AG20443 (cell line): ENCODE measurements at regions not wholly inside any gene's neighbourhood (a gene's known extent, or its start where the extent isn't known, plus 50 kb on each side); places are given as distances from the start of the nearest gene placed in this dataset.
"Not testable (repeated sequence)": the region's sequence is repeated elsewhere in the genome, so short reads cannot be mapped to it uniquely, and the experiment has no call there.

Experiments
- DNase-seq: peaks from one replicate; pipeline ENCODE4 v3.0.0; 2012; ENCODE audit warnings: low spot score, mixed read lengths

DNA sequence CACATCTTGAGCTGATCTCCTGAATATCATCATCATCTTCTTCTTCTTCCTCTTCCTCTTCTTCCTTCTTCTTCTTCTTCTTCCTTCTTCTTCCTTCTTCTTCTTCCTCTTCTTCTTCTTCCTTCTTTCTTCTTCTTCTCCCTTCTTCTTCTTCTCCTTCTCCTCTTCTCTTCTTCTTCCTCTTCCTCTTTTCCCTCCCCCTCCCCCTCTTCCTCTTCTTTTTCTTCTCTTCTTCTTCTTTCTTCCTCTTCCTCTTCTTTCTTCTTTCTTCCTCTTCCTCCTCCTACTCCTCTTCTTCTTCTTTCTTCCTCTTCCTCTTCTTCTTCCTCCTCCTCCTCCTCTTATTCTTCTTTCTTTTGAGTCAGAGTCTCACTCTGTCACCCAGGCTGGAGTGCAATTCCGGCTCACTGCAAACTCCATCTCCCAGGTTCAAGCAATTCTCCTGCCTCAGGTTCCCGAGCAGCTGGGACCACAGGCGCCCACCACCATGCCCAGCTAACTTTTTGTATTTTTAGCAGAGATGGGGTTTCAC lies 197.9 kb upstream of the NANOGP8 start:
- no peak for DNase-seq

DNA sequence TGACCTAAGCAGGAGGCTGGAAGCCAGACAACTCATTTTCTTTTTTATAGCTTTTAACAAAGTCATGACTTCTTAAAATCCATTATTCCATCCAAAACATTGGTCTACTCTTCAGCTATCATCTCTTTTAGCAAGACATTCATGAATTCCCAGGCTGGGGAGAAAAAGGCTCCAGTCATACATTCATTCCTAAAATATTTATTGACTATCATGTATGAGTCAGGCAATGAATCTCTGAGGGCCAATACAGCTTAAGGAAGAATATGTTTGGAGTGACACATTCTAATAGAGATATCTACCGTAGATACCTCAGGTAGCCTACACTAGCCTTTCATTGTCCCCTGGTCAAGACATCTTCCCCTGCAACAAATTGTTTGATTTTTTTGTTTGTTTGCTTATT lies 196.4 kb upstream of the NANOGP8 start:
- peak; percentile 43 for DNase-seq

DNA sequence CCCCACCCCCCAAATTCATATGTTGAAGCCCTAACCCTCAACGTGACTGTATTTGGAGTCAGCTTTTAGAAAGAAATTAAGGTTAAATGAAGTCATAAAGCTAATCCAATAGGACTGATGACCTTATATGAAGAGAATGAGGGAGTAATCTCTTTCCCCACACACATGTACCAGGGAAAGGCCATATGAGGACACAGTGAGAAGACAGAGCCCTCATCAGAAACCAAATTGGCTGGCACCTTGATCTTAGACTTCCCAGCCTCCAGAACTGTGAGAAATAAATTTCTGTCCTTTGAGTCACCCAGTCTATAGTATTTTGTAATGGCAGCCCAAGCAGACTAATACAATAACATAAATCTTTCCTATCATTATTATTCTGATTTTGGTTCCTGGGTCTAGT lies 194.7 kb upstream of the NANOGP8 start:
- no peak for DNase-seq

GRCh38 chr15:35271371-35272043 lies 186.4 kb upstream of the NANOGP8 start:
- DNase-seq: peak; percentile 25

DNA sequence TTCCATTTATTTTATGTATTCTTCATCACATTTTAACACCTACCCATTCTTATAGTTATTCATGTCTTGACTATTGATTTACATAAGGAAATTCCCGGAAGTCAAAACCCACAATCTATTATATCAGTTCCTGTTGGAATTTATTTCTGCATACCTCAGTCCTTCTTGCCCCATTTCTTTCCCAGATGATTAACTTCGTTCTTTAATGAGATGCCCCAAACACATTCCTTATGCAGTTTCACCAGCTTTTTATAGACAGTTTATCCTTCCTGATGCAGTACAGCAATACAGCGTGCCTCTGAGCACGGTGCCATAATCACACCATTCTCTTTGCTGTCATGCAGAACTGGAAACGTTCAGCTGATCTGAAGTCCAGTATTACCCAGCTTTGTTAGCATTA lies 175.8 kb upstream of the NANOGP8 start:
- DNase-seq: no peak

DNA sequence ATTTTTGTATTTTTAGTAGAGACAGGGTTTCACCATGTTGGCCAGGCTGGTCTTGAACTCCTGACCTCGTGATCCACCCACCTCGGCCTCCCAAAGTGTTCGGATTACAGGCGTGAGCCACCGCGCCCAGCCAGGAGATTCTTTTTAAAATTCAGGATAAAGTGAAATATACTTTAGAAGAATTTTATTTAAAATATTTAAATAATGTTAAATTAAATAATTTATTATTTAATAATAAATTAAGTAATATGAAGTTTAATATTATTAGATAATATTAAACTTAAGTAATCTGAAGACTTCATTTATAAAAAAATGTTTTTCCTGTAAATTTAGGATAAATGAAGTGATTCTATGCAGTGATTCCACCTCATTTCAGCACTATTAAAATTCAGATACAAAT lies 175.2 kb upstream of the NANOGP8 start:
- not testable (repeated sequence) for DNase-seq

DNA sequence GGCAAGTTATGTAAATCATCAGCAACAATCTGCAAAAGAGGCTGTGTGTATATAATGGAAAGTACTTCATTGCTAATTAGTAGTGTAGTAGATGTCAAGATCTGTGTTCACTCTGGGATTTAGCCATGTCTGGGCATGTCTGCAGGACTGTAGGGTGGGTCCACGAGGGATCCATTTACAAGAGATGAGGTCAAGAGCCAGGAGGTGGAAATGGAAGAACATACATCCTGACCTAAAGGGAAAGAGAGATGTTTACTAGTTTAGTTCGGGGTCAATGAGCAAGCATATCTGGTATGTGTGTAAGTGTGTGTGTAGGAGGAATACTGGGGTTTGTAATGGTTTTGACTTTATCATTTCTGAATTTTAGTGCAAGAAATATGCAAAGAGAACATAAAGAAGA lies 171.5 kb upstream of the NANOGP8 start:
- no peak for DNase-seq

- no peak for DNase-seq
These were observed 171.0 kb upstream of the NANOGP8 start for GRCh38 chr15:35256141-35256540.

GRCh38 chr15:35254908-35255307 lies 169.8 kb upstream of the NANOGP8 start:
- not testable (repeated sequence) for DNase-seq

DNA sequence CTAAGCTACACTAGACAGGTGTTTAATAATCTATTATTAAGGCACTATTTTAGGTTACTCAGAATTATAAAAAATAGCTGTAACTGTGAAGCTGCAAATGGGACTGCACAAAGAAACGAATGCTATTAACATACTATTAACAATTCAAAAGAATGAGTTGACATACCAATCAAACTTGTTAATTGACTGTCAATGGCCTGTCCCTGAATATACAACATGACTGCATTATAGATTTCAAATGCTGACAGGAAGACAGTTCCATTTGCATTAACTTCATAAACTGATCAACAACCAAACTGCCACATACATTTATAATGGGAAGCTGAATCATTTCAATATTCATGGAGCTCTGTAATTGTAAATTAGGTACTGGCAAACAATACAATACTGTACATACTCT lies 169.0 kb upstream of the NANOGP8 start:
- DNase-seq: no peak

- DNase-seq: no peak
These were observed 167.3 kb upstream of the NANOGP8 start for GRCh38 chr15:35252351-35252865.

DNA sequence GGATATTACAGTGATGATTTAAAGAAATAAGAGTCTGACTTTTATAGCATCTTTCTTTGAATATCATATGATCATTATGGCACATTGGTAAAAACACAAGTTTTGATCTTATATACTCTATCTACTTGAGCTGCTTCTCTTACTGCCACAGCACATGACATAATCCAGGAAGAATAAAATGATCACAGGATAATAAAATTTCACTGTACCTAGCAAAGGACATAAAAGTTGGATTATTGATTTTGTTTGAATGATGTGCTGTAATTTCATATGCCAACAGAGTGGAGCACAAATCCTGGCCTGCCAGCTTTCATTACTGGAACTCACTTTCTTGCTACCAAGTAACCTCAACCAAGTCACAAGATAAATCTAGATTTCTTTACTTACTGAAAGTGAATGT lies 162.1 kb upstream of the NANOGP8 start:
- DNase-seq: no peak

DNA sequence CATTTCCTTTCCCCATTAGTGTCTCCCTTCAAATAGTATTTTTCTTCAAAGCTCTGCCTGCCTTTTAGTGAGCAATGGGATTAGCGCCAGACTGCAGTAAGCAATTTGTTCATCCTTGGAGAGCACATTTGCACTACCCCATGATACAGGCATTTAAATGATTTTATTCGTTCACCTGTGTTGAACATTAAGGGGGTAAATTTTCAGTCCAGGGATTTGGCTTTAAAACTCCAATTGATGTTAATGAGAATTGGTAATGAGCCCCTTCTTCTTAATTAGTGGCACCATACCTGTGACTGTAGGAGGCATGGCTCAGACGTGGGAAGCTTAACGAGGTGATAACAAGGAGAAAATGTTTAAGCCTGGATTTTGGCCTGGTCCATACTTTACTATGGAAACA lies 161.4 kb upstream of the NANOGP8 start:
- no peak for DNase-seq

GRCh38 chr15:35245681-35246080 lies 160.6 kb upstream of the NANOGP8 start:
- DNase-seq: not testable (repeated sequence)

GRCh38 chr15:35244227-35244626 lies 159.1 kb upstream of the NANOGP8 start:
- DNase-seq: no peak

- DNase-seq: no peak
These were observed 158.7 kb upstream of the NANOGP8 start for GRCh38 chr15:35243758-35244157.

DNA sequence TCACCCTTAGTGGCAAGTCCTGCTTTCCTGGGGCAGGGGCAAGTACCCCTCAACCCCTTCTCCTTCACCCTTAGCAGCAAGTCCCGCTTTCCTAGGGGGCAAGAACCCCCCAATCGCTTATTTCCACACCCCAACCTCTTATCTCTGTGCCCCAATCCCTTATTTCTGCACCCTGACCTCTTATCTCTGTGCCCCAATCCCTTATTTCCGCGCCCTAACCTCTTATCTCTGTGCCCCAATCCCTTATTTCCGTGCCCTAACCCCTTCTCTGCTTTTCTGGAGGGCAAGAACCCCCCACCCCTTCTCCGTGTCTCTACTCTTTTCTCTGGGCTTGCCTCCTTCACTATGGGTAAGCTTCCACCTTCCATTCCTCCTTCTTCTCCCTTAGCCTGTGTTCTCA lies 154.6 kb upstream of the NANOGP8 start:
- not testable (repeated sequence) for DNase-seq

DNA sequence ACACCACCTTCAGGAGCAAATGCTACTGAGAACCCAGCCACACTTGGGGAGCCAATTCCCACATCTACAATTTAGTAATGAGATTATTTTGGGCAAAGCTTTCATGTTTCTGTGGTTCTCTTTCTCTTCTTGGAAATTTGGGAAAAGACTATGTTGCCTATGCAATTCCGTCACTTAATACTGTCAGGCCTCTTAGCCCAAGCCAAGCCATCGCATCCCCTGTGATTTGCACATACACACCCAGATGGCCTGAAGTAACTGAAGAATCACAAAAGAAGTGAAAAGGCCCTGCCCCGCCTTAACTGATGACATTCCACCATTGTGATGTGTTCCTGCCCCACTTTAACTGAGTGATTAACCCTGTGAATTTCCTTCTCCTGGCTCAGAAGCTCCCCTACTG lies 153.4 kb upstream of the NANOGP8 start:
- DNase-seq: not testable (repeated sequence)

GRCh38 chr15:35229085-35229484 lies 144.0 kb upstream of the NANOGP8 start:
- DNase-seq: no peak

DNA sequence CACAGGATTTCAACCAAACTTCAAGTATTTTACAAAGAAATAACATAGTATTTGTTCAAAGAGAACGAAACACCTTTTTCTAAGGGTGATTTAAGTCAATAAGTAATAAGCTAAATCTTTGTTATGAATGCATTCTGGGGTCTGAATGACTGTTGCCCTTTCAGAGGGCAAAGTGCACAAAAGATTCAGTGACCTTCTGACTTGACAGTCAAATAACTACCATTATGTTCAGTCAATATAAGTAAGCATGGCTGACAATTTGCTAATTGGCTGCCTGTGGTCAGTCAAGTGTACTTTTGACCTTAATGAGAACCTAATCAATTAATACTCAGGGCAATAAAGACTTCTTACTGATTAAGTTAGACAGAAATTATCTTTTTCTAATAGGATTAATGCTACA lies 133.1 kb upstream of the NANOGP8 start:
- no peak for DNase-seq

DNA sequence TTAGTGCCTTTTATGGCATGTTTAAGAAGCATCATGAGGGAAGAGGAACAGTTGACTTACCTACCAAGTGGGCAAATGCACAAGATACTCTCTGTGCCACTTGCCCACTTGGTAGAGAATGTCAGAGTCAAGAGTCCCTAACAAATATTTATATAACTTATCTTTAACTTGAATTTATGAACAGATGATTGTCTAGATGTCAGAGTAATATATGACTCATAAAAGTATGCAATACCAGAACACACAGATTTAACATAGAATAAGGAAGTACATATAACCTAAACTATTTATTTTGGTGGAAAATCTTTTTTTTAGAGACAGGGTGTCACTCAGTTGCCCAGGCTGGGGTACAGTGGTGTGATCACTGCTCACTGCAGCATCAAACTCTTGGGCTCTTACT lies 130.0 kb upstream of the NANOGP8 start:
- DNase-seq: no peak

- no peak for DNase-seq
These were observed 126.3 kb upstream of the NANOGP8 start for GRCh38 chr15:35211240-35211902.

DNA sequence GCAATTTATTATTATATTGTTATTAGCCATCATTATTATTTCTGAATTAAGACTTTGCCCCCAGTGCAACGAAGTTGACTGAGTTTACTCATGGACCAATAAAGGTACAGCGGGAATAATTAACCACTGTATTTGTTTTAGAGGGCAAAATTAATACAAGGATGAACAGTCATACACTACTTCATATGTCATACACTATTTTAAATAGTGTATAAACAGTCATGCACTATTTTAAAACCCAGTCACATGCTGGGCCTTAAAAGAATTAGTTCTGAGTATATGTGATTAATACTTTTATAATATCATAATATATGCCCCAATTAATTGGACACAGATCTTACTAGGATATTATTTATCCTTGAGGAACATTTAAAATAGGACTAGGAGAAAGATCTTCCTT lies 125.3 kb upstream of the NANOGP8 start:
- no peak for DNase-seq

- no peak for DNase-seq
These were observed 124.7 kb upstream of the NANOGP8 start for GRCh38 chr15:35209838-35210237.
